Gastrocnemius medialis (tissue), 4 donors: ENCODE measurements at regions not wholly inside any gene's neighbourhood (a gene's known extent, or its start where the extent isn't known, plus 50 kb on each side); places are given as distances from the start of the nearest gene placed in this dataset.

Source experiments
- ATAC-seq, 2 donors: fragments of 150-250 bp; one replicate each; pipeline ENCODE4 v1.9.1; 2016
- DNase-seq, 2 donors: peaks; one replicate each; pipeline ENCODE4 v3.0.0-alpha.2; 2019
- H3K27ac ChIP-seq, 4 donors: fragments of 200-600 bp; sonication (generic); 1 replicate in 1 of 4; 2 replicates in 3 of 4; pipeline ENCODE4 v1.5.1; 2016 to 2018; ENCODE audit warnings: mild to moderate bottlenecking in 2 of 4, moderate library complexity in 1 of 4
- H3K27me3 ChIP-seq, 3 donors: fragments of 200-600 bp; sonication (generic) in 2 of 3; 1 replicate in 1 of 3; 2 replicates in 2 of 3; pipeline versions ENCODE4 v1.5.1 to v1.6.0; 2016 to 2019; ENCODE audit warnings: mild to moderate bottlenecking in 1 of 3, moderate library complexity in 1 of 3
- H3K36me3 ChIP-seq, 2 donors: fragments of 200-600 bp; sonication (generic) in 1 of 2; one replicate each; pipeline ENCODE4 v1.5.1; 2017 to 2018
- H3K4me1 ChIP-seq, 2 donors: fragments of 200-600 bp; sonication (generic) in 1 of 2; one replicate each; pipeline ENCODE4 v1.5.1; 2016 to 2017; ENCODE audit warnings: mild to moderate bottlenecking in 2 of 2
- H3K4me3 ChIP-seq, 4 donors: fragments of 200-600 bp; sonication (generic) in 3 of 4; 1 replicate in 1 of 4; 2 replicates in 3 of 4; pipeline ENCODE4 v1.5.1; 2016 to 2019; ENCODE audit warnings: mild to moderate bottlenecking in 2 of 4
- H3K9me3 ChIP-seq, 3 donors: fragments of 200-600 bp; sonication (generic) in 2 of 3; 1 replicate in 1 of 3; 2 replicates in 2 of 3; pipeline ENCODE4 v1.5.1; 2016 to 2019
- POLR2A ChIP-seq, 2 donors: fragments of 450-650 bp; IDR thresholded peaks; one replicate each; pipeline ENCODE4 v1.6.1; 2017; ENCODE audit warnings: antibody characterized with exemption in 2 of 2, mild to moderate bottlenecking in 2 of 2, moderate library complexity in 2 of 2
- in situ Hi-C, 4 donors: fragments of 200-750 bp; cut with MboI; loops; one replicate each; pipeline versions ENCODE4 v1.15.0 to v1.8.0; 2017; ENCODE audit warnings: low sequenced_read_pairs in 4 of 4
- intact Hi-C: fragments of 100-400 bp; cut with DNase I; formaldehyde crosslinking; loops from one replicate; pipeline ENCODE4 v1.15.1; 2023; ENCODE audit warnings: low total_unique reads
- TF ChIP-seq, protein P1 (sequence below), 5 experiments: fragments of 450-650 bp in 3 of 5; fragments of 200-600 bp in 2 of 5; sonication (generic) in 2 of 5; IDR thresholded peaks in 4 of 5; conservative IDR thresholded peaks in 1 of 5; 1 replicate in 4 of 5; 2 replicates in 1 of 5; pipeline ENCODE4 v1.5.1; 2016 to 2019; ENCODE audit warnings: antibody characterized with exemption in 5 of 5, mild to moderate bottlenecking in 3 of 5, moderate library complexity in 3 of 5

DNA sequence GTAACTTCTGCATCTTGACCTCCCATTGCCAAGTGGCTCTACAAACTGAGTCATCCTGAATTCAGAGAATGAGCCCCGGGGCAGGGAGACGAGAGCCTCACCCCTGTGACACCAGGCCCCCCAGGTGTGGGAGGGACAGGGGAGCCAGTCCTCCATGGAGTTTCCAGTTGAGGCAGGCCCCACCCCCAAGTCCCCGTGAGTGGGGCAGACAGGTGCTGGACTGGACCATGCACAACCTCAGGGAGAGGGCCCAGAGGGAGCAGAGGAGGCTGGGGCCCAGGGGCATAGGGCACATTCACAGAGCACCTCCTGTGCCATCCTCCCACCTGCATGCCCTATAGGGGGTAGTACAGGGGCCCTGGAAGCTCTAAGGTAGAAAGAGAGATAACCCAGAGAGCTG is 180.8 kb downstream of the BRD1 start:
- H3K4me3 ChIP-seq = no peak overlapping the region
- no peak for DNase-seq
- peaks cover 0 to 8% (median 4%) of the 10 kb centered on the region in 3 donors for H3K27me3 ChIP-seq
- TF ChIP-seq, protein P1, sequence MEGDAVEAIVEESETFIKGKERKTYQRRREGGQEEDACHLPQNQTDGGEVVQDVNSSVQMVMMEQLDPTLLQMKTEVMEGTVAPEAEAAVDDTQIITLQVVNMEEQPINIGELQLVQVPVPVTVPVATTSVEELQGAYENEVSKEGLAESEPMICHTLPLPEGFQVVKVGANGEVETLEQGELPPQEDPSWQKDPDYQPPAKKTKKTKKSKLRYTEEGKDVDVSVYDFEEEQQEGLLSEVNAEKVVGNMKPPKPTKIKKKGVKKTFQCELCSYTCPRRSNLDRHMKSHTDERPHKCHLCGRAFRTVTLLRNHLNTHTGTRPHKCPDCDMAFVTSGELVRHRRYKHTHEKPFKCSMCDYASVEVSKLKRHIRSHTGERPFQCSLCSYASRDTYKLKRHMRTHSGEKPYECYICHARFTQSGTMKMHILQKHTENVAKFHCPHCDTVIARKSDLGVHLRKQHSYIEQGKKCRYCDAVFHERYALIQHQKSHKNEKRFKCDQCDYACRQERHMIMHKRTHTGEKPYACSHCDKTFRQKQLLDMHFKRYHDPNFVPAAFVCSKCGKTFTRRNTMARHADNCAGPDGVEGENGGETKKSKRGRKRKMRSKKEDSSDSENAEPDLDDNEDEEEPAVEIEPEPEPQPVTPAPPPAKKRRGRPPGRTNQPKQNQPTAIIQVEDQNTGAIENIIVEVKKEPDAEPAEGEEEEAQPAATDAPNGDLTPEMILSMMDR (IDR thresholded peaks at IDR 0.05 in 4 of 5, conservative IDR thresholded peaks at IDR 0.05 in 1 of 5) = no peak
- no peak for TF ChIP-seq POLR2A (IDR thresholded peaks at IDR 0.05)
- H3K9me3 ChIP-seq = no peaks in the 10 kb centered on the region
- ATAC-seq = no peak
- no peaks in the 10 kb centered on the region for H3K4me1 ChIP-seq
- intact Hi-C loops (no loop called here), in situ Hi-C loops (no loop called here)
- H3K27ac ChIP-seq = no peak overlapping the region
- no peaks in the 10 kb centered on the region for H3K36me3 ChIP-seq

DNA sequence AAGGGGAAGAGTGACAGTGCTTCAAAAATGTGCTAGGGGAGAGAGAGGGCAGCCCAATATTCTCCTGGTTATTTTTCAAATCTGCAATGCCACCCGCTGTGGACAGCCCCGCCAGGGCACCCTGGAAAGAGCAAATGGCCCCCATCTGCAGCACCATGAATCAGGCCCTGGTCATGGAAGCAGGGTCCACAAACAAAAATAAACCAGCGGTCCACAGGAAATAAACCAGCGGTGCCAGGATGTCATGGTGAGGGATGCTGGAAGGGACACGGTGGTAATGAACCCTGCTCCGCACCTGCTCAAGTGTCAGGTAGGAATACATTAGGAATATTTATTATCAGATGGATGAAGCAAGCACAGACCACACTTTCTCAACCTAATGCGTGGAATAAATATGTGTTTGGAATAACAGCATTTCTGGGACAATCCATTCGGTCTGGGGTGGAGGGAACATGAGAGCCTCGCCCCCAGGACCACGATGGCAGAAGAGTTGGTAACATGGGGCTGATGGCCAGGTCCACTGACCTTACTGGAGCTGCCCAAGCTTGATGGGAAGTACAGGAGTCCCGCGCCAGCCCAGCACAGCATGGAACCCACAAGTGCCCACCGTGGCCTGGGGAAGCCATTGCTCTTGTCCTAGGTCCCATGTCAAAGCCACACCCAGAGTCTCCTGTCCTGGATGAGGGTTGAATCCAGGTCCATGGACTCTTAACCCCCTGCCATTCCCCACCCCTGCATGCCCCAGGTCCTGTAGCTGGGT is 181.7 kb downstream of the BRD1 start:
- no peak overlapping the region for H3K27ac ChIP-seq
- H3K36me3 ChIP-seq = no peaks in the 10 kb centered on the region
- H3K9me3 ChIP-seq = no peaks in the 10 kb centered on the region
- ATAC-seq (no peak), DNase-seq (no peak)
- H3K27me3 ChIP-seq = peaks cover 0 to 8% (median 4%) of the 10 kb centered on the region in 3 donors
- no peak overlapping the region for H3K4me3 ChIP-seq
- TF ChIP-seq, protein P1 (IDR thresholded peaks at IDR 0.05 in 4 of 5, conservative IDR thresholded peaks at IDR 0.05 in 1 of 5) = no peak
- TF ChIP-seq POLR2A (IDR thresholded peaks at IDR 0.05) = no peak
- intact Hi-C loops = no loop called here
- H3K4me1 ChIP-seq = no peaks in the 10 kb centered on the region
- in situ Hi-C loops = no loop called here

GRCh38 chr22:49645257-49645656 is 182.4 kb downstream of the BRD1 start:
- TF ChIP-seq POLR2A (IDR thresholded peaks at IDR 0.05) = no peak
- TF ChIP-seq, protein P1 (IDR thresholded peaks at IDR 0.05 in 4 of 5, conservative IDR thresholded peaks at IDR 0.05 in 1 of 5) = no peak
- Histone ChIP-seq H3K4me3 (no peak overlapping the region), H3K27ac (no peak overlapping the region), H3K36me3 (no peaks in the 10 kb centered on the region), H3K4me1 (no peaks in the 10 kb centered on the region), H3K27me3 (peaks cover 0 to 6% (median 4%) of the 10 kb centered on the region in 3 donors), H3K9me3 (no peaks in the 10 kb centered on the region)
- no peak for ATAC-seq
- no peak for DNase-seq
- intact Hi-C loops (no loop called here), in situ Hi-C loops (no loop called here)

- H3K4me3 ChIP-seq = no peak overlapping the region
Observed at GRCh38 chr22:49643998-49644397, 183.7 kb downstream of the BRD1 start.

More at GRCh38 chr22:49643998-49644397, 183.7 kb downstream of the BRD1 start:
- intact Hi-C loops (no loop called here), in situ Hi-C loops (no loop called here)
- DNase-seq = no peak
- H3K4me1 ChIP-seq = no peaks in the 10 kb centered on the region
- TF ChIP-seq, protein P1 (IDR thresholded peaks at IDR 0.05 in 4 of 5, conservative IDR thresholded peaks at IDR 0.05 in 1 of 5) = no peak
- no peak for TF ChIP-seq POLR2A (IDR thresholded peaks at IDR 0.05)
- ATAC-seq = no peak
- no peaks in the 10 kb centered on the region for H3K36me3 ChIP-seq
- no peak overlapping the region for H3K27ac ChIP-seq
- no peaks in the 10 kb centered on the region for H3K9me3 ChIP-seq
- H3K27me3 ChIP-seq = peaks cover 0 to 4% (median 0%) of the 10 kb centered on the region in 3 donors
